ENCODE measurements at regions not wholly inside any gene's neighbourhood (a gene's known extent, or its start where the extent isn't known, plus 50 kb on each side); places are given as distances from the start of the nearest gene placed in this dataset.

GRCh38 chr3:177467247-177467985 is 270.1 kb upstream of the TBL1XR1 start:
- TF ChIP-seq, protein P1, sequence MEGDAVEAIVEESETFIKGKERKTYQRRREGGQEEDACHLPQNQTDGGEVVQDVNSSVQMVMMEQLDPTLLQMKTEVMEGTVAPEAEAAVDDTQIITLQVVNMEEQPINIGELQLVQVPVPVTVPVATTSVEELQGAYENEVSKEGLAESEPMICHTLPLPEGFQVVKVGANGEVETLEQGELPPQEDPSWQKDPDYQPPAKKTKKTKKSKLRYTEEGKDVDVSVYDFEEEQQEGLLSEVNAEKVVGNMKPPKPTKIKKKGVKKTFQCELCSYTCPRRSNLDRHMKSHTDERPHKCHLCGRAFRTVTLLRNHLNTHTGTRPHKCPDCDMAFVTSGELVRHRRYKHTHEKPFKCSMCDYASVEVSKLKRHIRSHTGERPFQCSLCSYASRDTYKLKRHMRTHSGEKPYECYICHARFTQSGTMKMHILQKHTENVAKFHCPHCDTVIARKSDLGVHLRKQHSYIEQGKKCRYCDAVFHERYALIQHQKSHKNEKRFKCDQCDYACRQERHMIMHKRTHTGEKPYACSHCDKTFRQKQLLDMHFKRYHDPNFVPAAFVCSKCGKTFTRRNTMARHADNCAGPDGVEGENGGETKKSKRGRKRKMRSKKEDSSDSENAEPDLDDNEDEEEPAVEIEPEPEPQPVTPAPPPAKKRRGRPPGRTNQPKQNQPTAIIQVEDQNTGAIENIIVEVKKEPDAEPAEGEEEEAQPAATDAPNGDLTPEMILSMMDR (IDR thresholded peaks at IDR 0.05), result no peak
- Mint-ChIP-seq H3K27ac (ENCODE audit: unreplicated experiment) (peak overlapping the region; percentile 73), H3K36me3 (ENCODE audit: low read depth) (no peaks in the 10 kb centered on the region), H3K4me3 (ENCODE audit: unreplicated experiment) (no peak overlapping the region), H3K9me3 (ENCODE audit: low read depth) (peaks cover 7% of the 10 kb centered on the region), H3K4me1 (ENCODE audit: low read depth) (peaks cover 84% of the 10 kb centered on the region), H3K27me3 (ENCODE audit: low read depth) (no peaks in the 10 kb centered on the region)
- DNase-seq (ENCODE audit: low spot score), result no peak

DNA sequence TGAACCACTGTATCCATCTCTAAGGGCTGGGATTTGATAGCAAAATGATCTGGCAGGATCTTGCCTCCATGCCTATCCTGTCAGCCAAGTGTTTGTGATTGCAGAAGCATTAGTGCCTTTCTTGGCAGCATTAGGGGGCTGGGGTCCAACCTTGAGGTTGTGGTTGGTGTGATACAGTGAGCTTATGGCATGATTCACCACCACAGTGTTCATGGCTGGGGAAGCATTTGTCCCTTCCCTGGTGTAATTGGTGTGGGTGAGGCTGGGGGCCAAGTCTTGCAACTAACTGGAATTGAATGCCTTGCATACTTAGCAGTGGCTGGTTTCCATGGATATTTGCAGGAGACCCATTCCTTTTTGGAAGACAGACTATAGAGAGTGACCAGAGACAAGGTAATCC is 271.0 kb upstream of the TBL1XR1 start:
- DNase-seq (ENCODE audit: low spot score), result no peak
- H3K4me3 Mint-ChIP-seq (ENCODE audit: unreplicated experiment), result no peak overlapping the region

DNA sequence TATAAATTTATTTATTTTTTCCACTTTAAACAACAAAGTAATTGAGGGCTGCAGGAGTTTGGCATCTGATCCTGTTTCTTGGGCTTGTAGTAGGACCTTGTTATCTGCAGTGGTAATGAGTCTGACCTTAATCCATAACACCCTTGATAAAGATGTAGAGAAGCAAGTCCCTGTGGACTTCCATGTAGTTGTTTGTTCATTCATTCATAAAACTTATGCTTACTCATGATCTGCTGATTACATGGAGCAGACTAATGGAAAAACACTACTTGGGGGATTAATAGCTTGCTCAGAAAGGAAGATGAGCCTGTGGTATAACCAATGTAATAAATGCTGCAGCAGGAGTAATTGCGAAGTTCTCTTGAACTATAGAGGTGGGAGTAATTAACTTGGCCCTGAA is 271.5 kb upstream of the TBL1XR1 start:
- peaks cover 7% of the 10 kb centered on the region for H3K9me3 Mint-ChIP-seq (ENCODE audit: low read depth)
- H3K4me1 Mint-ChIP-seq (ENCODE audit: low read depth), result peaks cover 79% of the 10 kb centered on the region
- DNase-seq (ENCODE audit: low spot score), result no peak
- H3K4me3 Mint-ChIP-seq (ENCODE audit: unreplicated experiment), result no peak overlapping the region
- no peaks in the 10 kb centered on the region for H3K36me3 Mint-ChIP-seq (ENCODE audit: low read depth)
- TF ChIP-seq, protein P1 (IDR thresholded peaks at IDR 0.05), result no peak
- peak overlapping the region; percentile 90 for H3K27ac Mint-ChIP-seq (ENCODE audit: unreplicated experiment)
- no peaks in the 10 kb centered on the region for H3K27me3 Mint-ChIP-seq (ENCODE audit: low read depth)

More for the DNA sequence above, 271.0 kb upstream of the TBL1XR1 start:
- TF ChIP-seq, protein P1 (IDR thresholded peaks at IDR 0.05), result no peak
- Mint-ChIP-seq H3K9me3 (ENCODE audit: low read depth) (peaks cover 7% of the 10 kb centered on the region), H3K4me1 (ENCODE audit: low read depth) (peaks cover 82% of the 10 kb centered on the region), H3K27me3 (ENCODE audit: low read depth) (no peaks in the 10 kb centered on the region), H3K36me3 (ENCODE audit: low read depth) (no peaks in the 10 kb centered on the region), H3K27ac (ENCODE audit: unreplicated experiment) (peak overlapping the region; percentile 73)

DNA sequence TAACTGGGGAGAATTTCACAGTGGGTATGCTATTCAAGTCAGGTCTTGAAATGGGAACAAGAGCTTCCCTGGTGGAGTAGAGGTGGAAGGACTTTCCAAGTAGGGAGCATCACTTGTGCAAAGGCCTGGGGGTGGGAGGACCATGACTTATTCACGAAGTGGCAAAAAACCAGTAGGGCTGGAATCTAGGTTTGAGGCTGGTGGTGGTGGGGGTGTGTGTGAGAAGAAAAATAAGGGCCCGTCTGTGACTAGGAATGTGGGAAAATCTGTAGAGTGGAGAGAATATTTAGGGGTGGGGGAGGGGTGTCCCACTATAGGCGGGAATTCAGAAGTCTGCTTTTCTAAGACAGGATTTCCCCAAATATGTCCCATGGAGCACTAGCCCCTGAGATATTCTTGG is 271.9 kb upstream of the TBL1XR1 start:
- Mint-ChIP-seq H3K4me1 (ENCODE audit: low read depth) (peaks cover 75% of the 10 kb centered on the region), H3K27ac (ENCODE audit: unreplicated experiment) (peak overlapping the region; percentile 90), H3K9me3 (ENCODE audit: low read depth) (peaks cover 7% of the 10 kb centered on the region), H3K4me3 (ENCODE audit: unreplicated experiment) (no peak overlapping the region), H3K27me3 (ENCODE audit: low read depth) (no peaks in the 10 kb centered on the region), H3K36me3 (ENCODE audit: low read depth) (no peaks in the 10 kb centered on the region)
- TF ChIP-seq, protein P1 (IDR thresholded peaks at IDR 0.05), result peak; percentile 32
- DNase-seq (ENCODE audit: low spot score), result no peak

- TF ChIP-seq, protein P1 (IDR thresholded peaks at IDR 0.05), result peak; percentile 70
- Mint-ChIP-seq H3K4me3 (ENCODE audit: unreplicated experiment) (no peak overlapping the region), H3K27me3 (ENCODE audit: low read depth) (no peaks in the 10 kb centered on the region), H3K27ac (ENCODE audit: unreplicated experiment) (peak overlapping the region; percentile 90), H3K9me3 (ENCODE audit: low read depth) (peaks cover 3% of the 10 kb centered on the region), H3K4me1 (ENCODE audit: low read depth) (peaks cover 66% of the 10 kb centered on the region), H3K36me3 (ENCODE audit: low read depth) (no peaks in the 10 kb centered on the region)
- DNase-seq (ENCODE audit: low spot score), result no peak
These were observed 273.1 kb upstream of the TBL1XR1 start for GRCh38 chr3:177470197-177470941.

Measured in chondrocyte (in vitro differentiated cells).